ENCODE measurements at regions not wholly inside any gene's neighbourhood (a gene's known extent, or its start where the extent isn't known, plus 50 kb on each side); places are given as distances from the start of the nearest gene placed in this dataset.
"Not testable (repeated sequence)": the region's sequence is repeated elsewhere in the genome, so short reads cannot be mapped to it uniquely, and the experiment has no call there.

- WGBS, 2 experiments (ENCODE audit: extremely low coverage in 2 of 2, insufficient read length in 1 of 2) = 67% methylated on average over 1 of the region's 16 CpGs; no CpG with 5 or more reads in 1 of the 2 experiments
- H2BK15ac ChIP-seq (ENCODE audit: low read depth, low read length); H3K9ac ChIP-seq (ENCODE audit: low read depth, low read length); H4K5ac ChIP-seq (ENCODE audit: low read depth, low read length); dilution Hi-C loops (cut with HindIII; ENCODE audit: low sequenced_read_pairs, unreplicated experiment); CTCF ChIA-PET; H3K4me2 ChIP-seq (ENCODE audit: low read depth, low read length); H3K23ac ChIP-seq (ENCODE audit: low read depth, low read length); H2BK5ac ChIP-seq (ENCODE audit: low read depth, low read length, poor library complexity, severe bottlenecking); H4K20me1 ChIP-seq (ENCODE audit: insufficient read depth, low read length); intact Hi-C loops (cut with micrococcal nuclease); H3K4me1 ChIP-seq (ENCODE audit: control insufficient read depth, insufficient read depth, low read length); H4K8ac ChIP-seq (ENCODE audit: low read depth in 2 of 2, low read length in 2 of 2); POLR2A ChIA-PET (ENCODE audit: unreplicated experiment); H2AFZ ChIP-seq (replicated peaks; ENCODE audit: low read length, poor library complexity); H3K4ac ChIP-seq (ENCODE audit: low read depth, low read length); H3K4me3 ChIP-seq (ENCODE audit: insufficient read depth, low read depth, low read length); ATAC-seq (ENCODE audit: low read depth); H3K27ac ChIP-seq (ENCODE audit: insufficient read depth, low read length); in situ Hi-C loops (cut with MboI; ENCODE audit: low sequenced_read_pairs); H3K18ac ChIP-seq (ENCODE audit: low read depth, low read length); H2BK20ac ChIP-seq (ENCODE audit: low read depth, low read length); BruUV-seq (replicated peaks); H4K91ac ChIP-seq (ENCODE audit: insufficient read depth, low read depth, low read length); H3K9me1 ChIP-seq (ENCODE audit: insufficient read depth, low read length); DNase-seq; H3K79me1 ChIP-seq (ENCODE audit: low read depth in 1 of 2, low read length in 2 of 2); H2AK5ac ChIP-seq (ENCODE audit: low read depth, low read length); H3K36me3 ChIP-seq (ENCODE audit: control insufficient read depth, insufficient read depth, low read length); H3K27me3 ChIP-seq (ENCODE audit: control insufficient read depth, insufficient read depth, low read length); H2BK120ac ChIP-seq (ENCODE audit: low read depth, low read length); H3K9me3 ChIP-seq (ENCODE audit: control insufficient read depth, insufficient read depth, low read length); H3K56ac ChIP-seq (ENCODE audit: extremely low read depth, insufficient read depth, low read length); H3K14ac ChIP-seq (replicated peaks; ENCODE audit: low read depth, low read length); H2AK9ac ChIP-seq (replicated peaks; ENCODE audit: low read depth, low read length, poor library complexity): not testable (repeated sequence)
Measured at GRCh38 chr13:18666585-18666984, 515.0 kb downstream of the TUBA3C start.

- WGBS, 2 experiments (ENCODE audit: extremely low coverage in 2 of 2, insufficient read length in 1 of 2) = 70% methylated on average over 2 of the region's 16 CpGs; no CpG with 5 or more reads in 1 of the 2 experiments
- H3K4ac ChIP-seq (ENCODE audit: low read depth, low read length); H2BK20ac ChIP-seq (ENCODE audit: low read depth, low read length); H3K18ac ChIP-seq (ENCODE audit: low read depth, low read length); in situ Hi-C loops (cut with MboI; ENCODE audit: low sequenced_read_pairs); H2BK5ac ChIP-seq (ENCODE audit: low read depth, low read length, poor library complexity, severe bottlenecking); H3K23ac ChIP-seq (ENCODE audit: low read depth, low read length); intact Hi-C loops (cut with micrococcal nuclease); H2AK5ac ChIP-seq (ENCODE audit: low read depth, low read length); H4K5ac ChIP-seq (ENCODE audit: low read depth, low read length); H4K91ac ChIP-seq (ENCODE audit: insufficient read depth, low read depth, low read length); H4K8ac ChIP-seq (ENCODE audit: low read depth in 2 of 2, low read length in 2 of 2); H3K27me3 ChIP-seq (ENCODE audit: control insufficient read depth, insufficient read depth, low read length); H3K9ac ChIP-seq (ENCODE audit: low read depth, low read length); BruUV-seq (replicated peaks); dilution Hi-C loops (cut with HindIII; ENCODE audit: low sequenced_read_pairs, unreplicated experiment); H4K20me1 ChIP-seq (ENCODE audit: insufficient read depth, low read length); H3K14ac ChIP-seq (replicated peaks; ENCODE audit: low read depth, low read length); H2BK15ac ChIP-seq (ENCODE audit: low read depth, low read length); H3K79me1 ChIP-seq (ENCODE audit: low read depth in 1 of 2, low read length in 2 of 2); H3K4me3 ChIP-seq (ENCODE audit: insufficient read depth, low read depth, low read length); CTCF ChIA-PET; DNase-seq; H2BK120ac ChIP-seq (ENCODE audit: low read depth, low read length); H3K36me3 ChIP-seq (ENCODE audit: control insufficient read depth, insufficient read depth, low read length); H3K4me2 ChIP-seq (ENCODE audit: low read depth, low read length); H3K9me1 ChIP-seq (ENCODE audit: insufficient read depth, low read length); H3K9me3 ChIP-seq (ENCODE audit: control insufficient read depth, insufficient read depth, low read length); H3K27ac ChIP-seq (ENCODE audit: insufficient read depth, low read length); H3K4me1 ChIP-seq (ENCODE audit: control insufficient read depth, insufficient read depth, low read length); H2AK9ac ChIP-seq (replicated peaks; ENCODE audit: low read depth, low read length, poor library complexity); H3K56ac ChIP-seq (ENCODE audit: extremely low read depth, insufficient read depth, low read length); H2AFZ ChIP-seq (replicated peaks; ENCODE audit: low read length, poor library complexity); POLR2A ChIA-PET (ENCODE audit: unreplicated experiment); ATAC-seq (ENCODE audit: low read depth): not testable (repeated sequence)
Measured at GRCh38 chr13:18665716-18666115, 515.9 kb downstream of the TUBA3C start.
